Smooth muscle cell (in vitro differentiated cells): ENCODE measurements at regions not wholly inside any gene's neighbourhood (a gene's known extent, or its start where the extent isn't known, plus 50 kb on each side); places are given as distances from the start of the nearest gene placed in this dataset.

Experiments used
- DNase-seq: peaks from one replicate; lab custom pipeline; 2025; ENCODE audit not compliant: unreplicated experiment; lab: John Stamatoyannopoulos, UW
- H2AFZ ChIP-seq: fragments of 200-600 bp; sonication (generic); 2 replicates; pipeline ENCODE4 v1.6.0; 2016; ENCODE audit warnings: antibody characterized with exemption, low read depth, mild to moderate bottlenecking
- H3F3A ChIP-seq: fragments of 200-600 bp; sonication (generic); 2 replicates; pipeline ENCODE4 v1.6.0; 2017; ENCODE audit warnings: antibody characterized with exemption, low read depth
- H3K27ac ChIP-seq: fragments of 200-600 bp; sonication (generic); 2 replicates; pipeline ENCODE4 v1.5.1; 2016; ENCODE audit warnings: low read depth, mild to moderate bottlenecking
- H3K27me3 ChIP-seq: fragments of 200-600 bp; sonication (generic); 2 replicates; pipeline ENCODE4 v1.6.1; 2016; ENCODE audit warnings: low read depth, mild to moderate bottlenecking
- H3K36me3 ChIP-seq: fragments of 200-600 bp; sonication (generic); 2 replicates; pipeline ENCODE4 v1.5.1; 2016; ENCODE audit warnings: low read depth
- H3K4me1 ChIP-seq: fragments of 200-600 bp; sonication (generic); 2 replicates; pipeline ENCODE4 v1.5.1; 2016; ENCODE audit warnings: low read depth
- H3K4me2 ChIP-seq: fragments of 200-600 bp; sonication (generic); 2 replicates; pipeline ENCODE4 v1.6.0; 2016; ENCODE audit warnings: mild to moderate bottlenecking
- H3K4me3 ChIP-seq: fragments of 200-600 bp; sonication (generic); 2 replicates; pipeline ENCODE4 v1.5.1; 2016; ENCODE audit warnings: mild to moderate bottlenecking
- H3K79me2 ChIP-seq: fragments of 200-600 bp; sonication (generic); 2 replicates; pipeline ENCODE4 v1.6.0; 2016; ENCODE audit warnings: low read depth, mild to moderate bottlenecking
- H3K9ac ChIP-seq: fragments of 200-600 bp; sonication (generic); 2 replicates; pipeline ENCODE4 v1.6.0; 2016; ENCODE audit warnings: low read depth
- H3K9me3 ChIP-seq: fragments of 200-600 bp; sonication (generic); replicated peaks from 2 replicates; pipeline ENCODE4 v1.5.1; 2016; ENCODE audit warnings: low read depth
- H4K20me1 ChIP-seq: fragments of 200-600 bp; sonication (generic); 2 replicates; pipeline ENCODE4 v1.6.0; 2016; ENCODE audit warnings: low read depth
- CTCF ChIP-seq: fragments of 200-600 bp; sonication (generic); IDR thresholded peaks from 2 replicates; pipeline ENCODE4 v1.5.1; 2017; ENCODE audit warnings: borderline replicate concordance, mild to moderate bottlenecking, antibody characterized with exemption; ENCODE audit not compliant: insufficient read depth, poor library complexity, severe bottlenecking
- WGBS: methylation state at CpG from one replicate; pipeline ENCODE4 v1.1.7; 2016; ENCODE audit warnings: low lambda C conversion rate; 5-methylcytosine and 5-hydroxymethylcytosine counted together

- H3K4me2 ChIP-seq = no peak overlapping the region
- H3K4me3 ChIP-seq = no peak overlapping the region
- H3K79me2 ChIP-seq = no peaks in the 10 kb centered on the region
- H4K20me1 ChIP-seq = no peaks in the 10 kb centered on the region
- no peak for DNase-seq
- H3K4me1 ChIP-seq = peaks cover 15% of the 10 kb centered on the region
- H3K9ac ChIP-seq = no peak overlapping the region
- no peaks in the 10 kb centered on the region for H3F3A ChIP-seq
- no peak overlapping the region for H2AFZ ChIP-seq
- 89% methylated on average over 9 of the region's 9 CpGs for WGBS
- H3K9me3 ChIP-seq = no peaks in the 10 kb centered on the region
- no peaks in the 10 kb centered on the region for H3K36me3 ChIP-seq
- no peak for TF ChIP-seq CTCF
- no peak overlapping the region for H3K27ac ChIP-seq
- H3K27me3 ChIP-seq = peaks cover 9% of the 10 kb centered on the region
Measured at GRCh38 chr15:69987492-69988489, 109.9 kb downstream of the TLE3 start.

- Histone ChIP-seq H3K9ac (no peak overlapping the region), H3K9me3 (no peaks in the 10 kb centered on the region), H3K4me1 (peaks cover 15% of the 10 kb centered on the region), H3K4me3 (no peak overlapping the region), H2AFZ (no peak overlapping the region), H3K27ac (no peak overlapping the region), H3K4me2 (no peak overlapping the region), H3F3A (no peaks in the 10 kb centered on the region), H3K36me3 (no peaks in the 10 kb centered on the region), H4K20me1 (no peaks in the 10 kb centered on the region), H3K79me2 (no peaks in the 10 kb centered on the region), H3K27me3 (peaks cover 6% of the 10 kb centered on the region)
- no peak for DNase-seq
- 79% methylated on average over 10 of the region's 10 CpGs for WGBS
- TF ChIP-seq CTCF = no peak
Measured at GRCh38 chr15:69988541-69989225, 109.0 kb downstream of the TLE3 start.

- Histone ChIP-seq H3K27ac (no peak overlapping the region), H4K20me1 (no peaks in the 10 kb centered on the region), H3K9ac (no peak overlapping the region), H3K9me3 (no peaks in the 10 kb centered on the region), H2AFZ (no peak overlapping the region), H3K79me2 (no peaks in the 10 kb centered on the region), H3K36me3 (no peaks in the 10 kb centered on the region), H3F3A (no peaks in the 10 kb centered on the region), H3K4me3 (no peak overlapping the region), H3K27me3 (peaks cover 6% of the 10 kb centered on the region), H3K4me1 (peaks cover 15% of the 10 kb centered on the region), H3K4me2 (no peak overlapping the region)
- no peak for TF ChIP-seq CTCF
- 85% methylated on average over 18 of the region's 20 CpGs for WGBS
- DNase-seq = no peak
Measured at GRCh38 chr15:69990566-69991421, 106.9 kb downstream of the TLE3 start.
